Ovary (tissue), 3 donors: ENCODE measurements at regions not wholly inside any gene's neighbourhood (a gene's known extent, or its start where the extent isn't known, plus 50 kb on each side); places are given as distances from the start of the nearest gene placed in this dataset.

Experiments
- CTCF ChIP-seq, 3 donors: fragments of 450-650 bp in 2 of 3; fragments of 200-600 bp in 1 of 3; IDR thresholded peaks; one replicate each; pipeline versions ENCODE4 v1.5.1 to v1.8.0; 2016 to 2022; ENCODE audit warnings: antibody characterized with exemption in 3 of 3, mild to moderate bottlenecking in 1 of 3
- POLR2A ChIP-seq: fragments of 450-650 bp; IDR thresholded peaks from one replicate; pipeline ENCODE4 v1.6.1; 2017; ENCODE audit warnings: antibody characterized with exemption, mild to moderate bottlenecking, moderate library complexity
- donor health status: DM: no; HTN: no; CAD: no.

GRCh38 chr3:150090877-150091276 is 120.2 kb upstream of the PFN2 start:
- no peak for TF ChIP-seq CTCF (IDR thresholded peaks at IDR 0.05)
- no peak for TF ChIP-seq POLR2A
